Right ventricle myocardium inferior (tissue), 1 donor: ENCODE measurements at regions not wholly inside any gene's neighbourhood (a gene's known extent, or its start where the extent isn't known, plus 50 kb on each side); places are given as distances from the start of the nearest gene placed in this dataset.

Source experiments
- ATAC-seq: fragments of 200-7000 bp; cut with Tn5 transposase; one replicate; pipeline ENCODE4 v1.9.1; 2020; ENCODE audit warnings: mild to moderate bottlenecking, moderate library complexity
- DNase-seq: peaks from one replicate; pipeline ENCODE4 v3.0.0; 2021; ENCODE audit errors: missing footprints
- intact Hi-C: fragments of 100-400 bp; cut with DNase I; formaldehyde crosslinking; loops from one replicate; pipeline ENCODE4 v1.11.0; 2022
- donor health status: DM: no; HTN: yes; CAD: no; lungs with severe emphysema.

- no peak for ATAC-seq
- intact Hi-C loops = no loop called here
- no peak for DNase-seq
These were observed 207.7 kb downstream of the DSEL start for GRCh38 chr18:67308819-67309218.

DNA sequence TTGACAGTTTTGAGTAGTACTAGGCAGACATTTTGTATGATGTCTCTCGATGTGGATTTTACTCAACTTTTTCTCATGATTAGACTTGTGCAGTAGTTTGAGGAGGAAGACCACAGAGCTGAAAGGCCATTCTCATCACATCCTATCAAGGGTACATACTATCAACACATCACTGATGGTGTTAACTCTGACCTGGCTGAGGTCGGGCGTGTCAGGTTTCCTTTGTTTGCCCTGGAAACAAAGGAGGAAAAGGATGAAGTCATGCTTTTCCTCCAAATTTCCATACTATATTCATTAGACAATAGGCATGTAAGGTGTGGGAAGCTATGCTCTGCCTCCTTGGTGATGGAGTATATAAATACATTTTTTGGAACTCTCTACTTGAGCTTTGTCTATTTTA, 211.1 kb downstream of the DSEL start:
- intact Hi-C loops = no loop called here
- no peak for ATAC-seq
- no peak for DNase-seq

DNA sequence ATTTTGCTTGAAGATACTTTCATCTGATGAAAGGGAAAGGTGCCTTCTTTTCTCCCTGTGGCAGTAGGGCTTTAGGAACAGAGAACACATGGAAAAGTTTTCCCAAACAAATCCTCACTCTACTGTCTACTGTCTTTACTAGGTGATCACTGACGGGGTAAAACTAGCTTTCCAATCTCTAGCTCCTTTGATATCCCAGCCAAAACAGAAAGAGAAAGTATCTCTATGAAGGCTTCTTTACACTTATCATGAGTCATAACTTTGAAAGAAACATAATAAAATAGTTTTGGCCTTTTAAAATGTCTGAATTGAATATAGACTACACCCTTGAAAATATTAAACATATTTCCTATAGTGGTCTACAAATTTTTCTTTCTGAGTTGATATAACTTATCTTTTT, 214.5 kb downstream of the DSEL start:
- ATAC-seq (no peak), DNase-seq (no peak)
- intact Hi-C loops = no loop called here

DNA sequence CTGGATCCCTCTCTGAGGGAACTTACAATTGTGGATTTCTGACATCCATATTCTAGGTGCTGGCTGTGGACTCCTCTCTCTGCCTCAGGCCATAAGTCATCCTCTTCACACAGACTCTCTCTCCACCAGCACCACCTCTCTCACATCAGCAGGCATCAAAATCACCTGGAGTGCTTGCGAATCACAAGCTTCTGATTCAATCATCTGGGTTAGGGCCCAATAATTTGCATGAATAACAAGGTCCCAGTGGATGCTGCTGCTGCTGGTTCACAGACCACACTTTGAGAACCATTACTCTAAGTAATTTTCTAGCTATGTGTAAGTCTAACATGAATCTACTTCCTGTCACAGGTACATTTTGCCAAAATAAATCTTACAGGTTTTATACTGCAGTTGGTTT, 214.9 kb downstream of the DSEL start:
- no peak for DNase-seq
- ATAC-seq = no peak

GRCh38 chr18:67300498-67300897, 216.0 kb downstream of the DSEL start:
- DNase-seq (no peak), ATAC-seq (no peak)
- intact Hi-C loops = no loop called here

More for the DNA sequence above, 214.9 kb downstream of the DSEL start:
- intact Hi-C loops = no loop called here

GRCh38 chr18:67292814-67293213, 223.7 kb downstream of the DSEL start:
- intact Hi-C loops = no loop called here
- no peak for ATAC-seq

DNA sequence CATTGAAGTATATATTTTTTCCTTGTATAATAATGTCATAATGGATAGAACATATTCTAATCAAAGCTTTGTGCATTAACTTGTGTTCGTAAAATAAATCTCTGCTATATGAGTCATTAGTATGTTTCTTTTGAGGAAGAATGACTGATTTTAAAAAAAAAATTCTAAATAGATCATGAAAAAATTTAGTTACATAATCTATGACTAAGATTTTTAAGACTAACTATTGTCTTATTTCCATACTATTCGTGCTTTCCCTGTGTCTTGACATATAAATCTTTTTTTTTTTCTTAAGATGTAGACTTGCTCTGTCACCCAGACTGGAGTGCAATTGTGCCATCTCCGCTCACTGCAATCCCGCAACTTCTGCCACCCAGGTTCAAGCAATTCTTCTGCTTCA, 226.1 kb downstream of the DSEL start:
- no peak for ATAC-seq
- intact Hi-C loops = no loop called here
- no peak for DNase-seq

More at GRCh38 chr18:67292814-67293213, 223.7 kb downstream of the DSEL start:
- DNase-seq = no peak

DNA sequence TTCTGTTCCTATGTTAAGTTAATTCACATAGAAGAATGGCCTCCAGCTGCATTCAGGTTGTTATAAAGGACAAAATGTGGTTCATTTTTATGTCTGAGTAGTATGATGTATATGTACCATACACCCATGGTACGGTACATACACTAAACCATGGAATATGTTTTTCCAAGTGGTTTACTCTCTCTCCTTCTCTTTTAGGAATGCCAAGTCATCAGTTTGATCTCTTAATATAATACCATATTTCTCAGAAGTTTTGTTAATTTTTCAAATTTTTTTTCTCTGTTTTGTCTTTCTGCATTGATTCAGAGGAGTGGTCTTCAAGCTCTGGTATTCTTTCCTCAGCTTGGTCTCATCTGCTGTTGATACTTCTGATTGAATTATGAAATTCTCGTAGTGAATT, 230.9 kb downstream of the DSEL start:
- intact Hi-C loops = no loop called here
- DNase-seq (no peak), ATAC-seq (no peak)

- DNase-seq (no peak), ATAC-seq (no peak)
- intact Hi-C loops = no loop called here
These were observed 233.7 kb downstream of the DSEL start for GRCh38 chr18:67282796-67283195.

DNA sequence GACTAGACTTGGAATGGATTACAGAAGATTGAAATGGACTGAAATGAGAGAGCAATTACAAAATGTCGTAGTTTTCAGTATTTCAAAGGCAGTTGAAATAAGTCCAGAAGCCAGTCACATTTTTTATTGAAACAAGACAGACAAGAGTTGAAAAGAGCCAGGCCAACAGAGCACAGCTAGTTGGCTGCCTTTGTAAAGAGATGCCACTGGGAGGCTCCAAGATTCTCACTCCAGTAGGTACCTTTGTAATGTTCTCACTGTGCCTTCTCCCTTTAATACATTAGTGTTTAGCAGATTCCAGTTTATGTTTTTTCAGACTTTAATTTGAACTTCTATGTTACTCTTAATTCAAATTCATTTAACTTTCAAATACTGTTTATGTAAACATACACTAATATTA, 234.8 kb downstream of the DSEL start:
- intact Hi-C loops = no loop called here
- DNase-seq = no peak
- no peak for ATAC-seq

DNA sequence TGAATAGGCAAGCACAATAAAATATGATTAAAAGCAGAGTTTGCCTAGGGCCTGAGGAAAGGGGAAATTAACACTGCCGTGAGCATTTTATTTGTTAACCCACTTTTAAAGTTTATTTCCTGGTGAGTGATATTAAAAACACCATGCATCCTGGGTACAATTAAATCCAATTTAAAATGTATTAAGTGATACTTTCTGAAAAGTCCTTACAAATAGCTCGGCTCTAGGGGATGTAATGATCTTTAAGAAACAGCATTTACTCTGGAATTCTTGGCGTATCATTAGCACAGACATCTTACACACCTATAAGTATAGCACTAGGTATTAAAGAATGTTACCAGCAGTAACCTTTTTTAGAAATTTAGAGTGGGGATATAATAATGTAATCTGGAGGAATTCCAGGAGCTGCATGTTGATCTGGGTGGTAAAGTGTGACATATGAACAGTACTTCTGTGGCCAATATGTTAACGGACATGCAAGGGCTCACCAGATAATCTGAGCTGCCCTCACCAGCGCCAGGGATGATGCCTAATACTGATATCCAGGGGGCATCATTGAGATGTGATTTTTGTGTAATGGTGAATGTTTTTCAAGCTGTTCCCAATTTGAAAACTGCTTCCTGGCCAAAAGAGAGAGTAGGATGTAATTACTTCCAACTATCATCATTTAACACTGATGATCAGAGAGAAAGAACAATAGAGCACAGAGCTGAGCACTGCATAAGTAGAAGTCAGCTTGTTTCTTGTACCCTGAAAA, 235.9 kb downstream of the DSEL start:
- ATAC-seq (no peak), DNase-seq (no peak)
- intact Hi-C loops = no loop called here

DNA sequence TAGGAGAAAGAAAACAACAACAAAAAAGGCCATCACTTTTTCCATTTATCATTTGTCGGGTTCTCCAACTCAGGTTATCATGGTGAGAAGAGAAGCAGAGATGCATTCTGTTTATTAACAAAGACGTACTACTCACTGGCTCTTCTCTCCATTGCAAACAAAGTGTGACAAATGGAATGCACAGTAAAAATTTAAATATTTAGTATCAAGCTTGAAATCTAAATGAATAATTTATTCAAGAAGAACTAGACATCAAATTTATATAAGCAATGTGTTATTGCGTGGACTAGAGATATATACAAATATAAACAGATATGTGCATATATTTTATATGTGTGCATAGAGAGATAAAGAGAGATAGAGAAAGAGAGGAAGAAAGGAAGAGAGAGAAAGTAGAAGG, 236.5 kb downstream of the DSEL start:
- DNase-seq = no peak
- intact Hi-C loops = no loop called here
- no peak for ATAC-seq

- DNase-seq (no peak), ATAC-seq (no peak)
- intact Hi-C loops = no loop called here
These were observed 237.5 kb downstream of the DSEL start for GRCh38 chr18:67278984-67279383.

DNA sequence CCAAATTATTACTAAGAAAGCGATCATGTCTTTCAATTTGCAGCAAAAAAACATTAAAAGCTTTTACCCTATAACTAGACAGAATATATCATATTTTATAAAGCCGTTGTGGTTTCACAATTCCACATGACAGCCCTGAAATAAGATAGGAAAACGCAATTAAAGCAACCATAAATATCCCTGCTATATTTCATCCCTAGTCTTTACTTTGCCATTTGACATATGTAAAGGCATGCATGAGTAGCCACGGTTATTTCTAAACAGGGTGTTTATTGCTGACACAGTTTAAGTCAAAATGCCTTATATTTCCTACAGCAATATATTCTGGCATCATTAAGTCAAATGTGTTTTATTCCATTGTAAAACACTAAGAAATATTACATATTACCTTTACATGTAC, 239.9 kb downstream of the DSEL start:
- no peak for ATAC-seq
- DNase-seq = no peak
- intact Hi-C loops = no loop called here

DNA sequence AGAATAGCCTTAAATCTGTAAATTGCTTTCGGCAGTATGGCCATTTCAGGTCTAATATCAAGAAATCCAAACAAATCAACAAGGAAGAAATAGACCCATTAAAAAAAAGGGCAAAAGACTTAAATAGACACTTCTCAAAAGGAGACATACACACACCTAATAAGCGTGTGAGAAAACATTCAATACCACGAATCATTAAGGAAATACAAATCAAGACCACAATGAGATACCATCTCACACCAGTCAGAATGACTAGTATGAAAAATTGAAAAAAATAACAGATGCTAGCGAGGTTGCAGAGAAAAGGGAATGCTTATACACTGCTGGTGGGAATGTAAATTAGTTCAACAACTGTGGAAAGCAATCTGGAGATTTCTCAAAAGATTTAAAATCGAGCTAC, 243.2 kb downstream of the DSEL start:
- ATAC-seq (no peak), DNase-seq (no peak)
- intact Hi-C loops = no loop called here

DNA sequence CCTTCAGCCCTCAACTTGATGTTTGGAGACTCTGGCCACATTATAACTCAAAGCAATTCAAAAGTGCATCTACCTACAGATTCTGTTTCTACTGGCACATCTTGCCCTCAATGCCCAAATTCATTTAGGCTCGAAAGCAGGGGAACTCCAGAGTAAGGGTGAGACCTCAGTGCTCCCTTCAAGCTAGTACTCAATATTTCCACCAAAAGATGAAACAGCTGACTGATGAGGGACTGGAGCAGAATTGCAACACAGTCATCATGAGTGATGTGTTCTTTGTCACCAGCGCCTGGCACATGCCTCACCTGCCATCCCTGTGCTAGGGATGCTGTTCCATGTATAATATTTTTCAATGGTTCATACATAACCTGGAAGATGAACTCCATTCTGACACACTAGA, 247.3 kb downstream of the DSEL start:
- no peak for ATAC-seq
- intact Hi-C loops = no loop called here
- no peak for DNase-seq

DNA sequence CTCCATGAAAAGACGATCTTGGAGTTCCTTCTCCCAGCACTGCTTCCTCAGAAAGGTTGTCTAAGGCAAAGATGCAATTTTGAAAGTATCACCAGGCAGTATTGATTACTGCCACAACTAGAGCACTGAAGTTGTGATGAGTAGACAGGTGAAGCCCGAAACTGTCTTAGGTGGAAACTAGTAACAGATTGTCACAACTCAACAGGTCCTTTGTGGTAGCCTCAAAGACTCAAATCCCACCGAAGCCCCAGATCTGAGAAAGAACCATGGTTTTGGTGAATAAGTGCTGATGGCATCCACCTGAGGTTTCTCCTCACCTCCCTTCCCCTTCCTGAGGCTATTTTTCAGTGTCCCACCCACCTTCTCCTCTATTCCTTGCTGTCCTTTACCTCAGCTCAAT, 248.0 kb downstream of the DSEL start:
- DNase-seq = no peak
- intact Hi-C loops = no loop called here
- no peak for ATAC-seq

DNA sequence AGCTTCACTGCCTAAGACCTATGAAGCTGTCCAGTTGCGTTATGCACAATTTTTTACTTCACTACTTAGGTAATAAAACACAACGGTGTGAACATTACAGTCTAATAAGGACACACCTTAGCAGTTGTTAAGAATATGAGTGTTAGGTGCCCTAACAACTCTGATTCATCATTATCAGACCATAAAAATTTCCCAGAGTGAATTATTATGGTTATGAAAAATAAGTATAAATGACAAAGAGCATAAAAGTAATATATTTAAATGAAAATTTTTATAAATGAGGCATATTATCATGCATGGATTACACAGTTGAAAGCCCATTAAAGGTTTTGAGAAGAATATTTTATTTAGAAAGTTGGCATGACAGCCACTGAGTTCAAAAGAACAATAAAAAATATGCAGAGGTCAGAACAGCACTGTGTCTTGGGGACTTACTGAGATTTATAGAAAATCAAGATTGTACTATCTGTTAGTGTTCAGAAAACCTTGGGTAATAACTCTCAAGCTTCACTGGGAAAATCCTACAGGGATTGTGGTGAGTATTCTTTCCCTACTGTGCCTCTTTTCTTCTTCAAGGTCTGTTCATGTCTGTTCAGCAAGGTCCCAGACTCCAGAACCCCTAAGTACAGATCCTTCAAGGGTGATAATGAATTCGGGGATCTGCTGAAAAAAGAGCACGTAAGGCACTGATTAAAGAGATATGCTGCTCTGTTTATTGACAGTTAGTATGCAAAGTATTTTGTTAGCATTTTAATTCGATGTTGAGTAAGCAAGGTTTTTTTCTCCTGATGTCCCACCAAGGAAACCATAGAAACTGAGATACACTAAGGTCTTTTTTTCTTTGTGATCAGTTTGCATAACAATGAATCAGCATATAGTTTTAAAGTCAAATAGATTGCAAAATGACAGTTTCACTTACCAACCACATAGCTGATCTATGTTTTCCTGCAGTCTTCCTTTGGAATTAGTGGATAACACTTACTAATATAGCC, 250.0 kb downstream of the DSEL start:
- intact Hi-C loops = no loop called here
- DNase-seq (no peak), ATAC-seq (no peak)

DNA sequence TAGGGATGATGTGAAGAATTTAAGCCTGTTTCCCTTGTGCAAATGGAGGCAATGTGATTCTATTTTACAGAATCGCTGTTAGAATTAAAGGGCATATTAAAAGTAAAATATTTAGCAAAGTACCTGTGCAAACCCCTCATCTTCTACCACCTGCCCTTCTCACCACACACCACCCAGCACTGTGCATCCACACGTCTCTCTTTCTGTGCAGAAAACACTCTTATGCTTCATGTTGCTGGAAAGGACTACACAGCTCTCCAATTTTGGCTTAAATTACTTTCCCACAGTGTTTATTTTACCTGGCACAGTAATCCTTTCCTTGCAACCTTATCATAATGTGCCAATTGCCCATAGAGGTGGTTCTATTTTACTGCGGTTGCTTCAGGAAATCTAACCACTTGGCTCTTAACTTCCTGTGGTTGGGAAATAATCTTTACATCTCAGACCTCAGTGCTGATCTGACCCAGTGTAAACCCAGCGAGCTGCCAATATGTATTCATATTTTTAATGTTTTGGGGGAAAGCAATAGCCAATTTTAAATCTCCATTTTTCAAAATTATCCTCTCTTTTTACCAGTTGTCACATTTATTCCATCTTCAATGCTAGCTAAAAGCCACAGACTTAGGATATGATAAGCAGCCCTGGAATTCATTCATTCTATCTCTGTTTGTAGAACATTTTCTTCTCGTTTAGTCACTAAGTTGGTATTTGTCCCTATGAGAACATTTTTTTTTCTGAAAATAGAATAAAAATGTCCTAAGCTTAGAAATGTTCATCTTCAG, 250.9 kb downstream of the DSEL start:
- no peak for ATAC-seq
- no peak for DNase-seq
- intact Hi-C loops = no loop called here
